Stimulated activated CD8-positive, alpha-beta memory T cell treated with anti-CD3 and anti-CD28 coated beads, Interleukin-2, amount 100 ng/mL, for 1 hour (primary cell): ENCODE measurements at regions not wholly inside any gene's neighbourhood (a gene's known extent, or its start where the extent isn't known, plus 50 kb on each side); places are given as distances from the start of the nearest gene placed in this dataset.
"Not testable (repeated sequence)": the region's sequence is repeated elsewhere in the genome, so short reads cannot be mapped to it uniquely, and the experiment has no call there.

Source experiments
- DNase-seq, 2 donors: peaks; one replicate each; pipeline ENCODE4 v3.0.0-alpha.2; 2020; ENCODE audit warnings: low read depth in 2 of 2

GRCh38 chrX:42832764-42833549 is 55.0 kb upstream of the PPP1R2C start:
- no peak for DNase-seq

DNA sequence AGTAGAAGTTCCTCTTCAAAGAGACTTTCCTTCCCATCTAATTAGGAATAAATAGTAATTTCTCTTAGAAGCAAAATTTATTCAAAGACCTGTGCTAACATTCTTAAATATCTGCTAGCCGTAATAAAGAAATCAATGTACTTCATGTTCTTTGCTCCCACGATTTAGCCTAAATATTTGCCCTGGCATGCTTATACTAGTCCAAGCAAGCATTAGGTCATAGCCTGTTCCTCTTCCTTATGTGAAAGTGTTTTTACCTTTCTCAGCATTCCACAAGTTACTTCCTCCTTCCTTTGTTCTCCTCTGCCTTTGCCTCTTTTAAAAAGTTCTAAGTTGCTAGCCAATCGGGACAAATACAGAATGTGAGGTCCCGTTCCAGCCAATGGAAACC is 55.6 kb upstream of the PPP1R2C start:
- not testable (repeated sequence) for DNase-seq

DNA sequence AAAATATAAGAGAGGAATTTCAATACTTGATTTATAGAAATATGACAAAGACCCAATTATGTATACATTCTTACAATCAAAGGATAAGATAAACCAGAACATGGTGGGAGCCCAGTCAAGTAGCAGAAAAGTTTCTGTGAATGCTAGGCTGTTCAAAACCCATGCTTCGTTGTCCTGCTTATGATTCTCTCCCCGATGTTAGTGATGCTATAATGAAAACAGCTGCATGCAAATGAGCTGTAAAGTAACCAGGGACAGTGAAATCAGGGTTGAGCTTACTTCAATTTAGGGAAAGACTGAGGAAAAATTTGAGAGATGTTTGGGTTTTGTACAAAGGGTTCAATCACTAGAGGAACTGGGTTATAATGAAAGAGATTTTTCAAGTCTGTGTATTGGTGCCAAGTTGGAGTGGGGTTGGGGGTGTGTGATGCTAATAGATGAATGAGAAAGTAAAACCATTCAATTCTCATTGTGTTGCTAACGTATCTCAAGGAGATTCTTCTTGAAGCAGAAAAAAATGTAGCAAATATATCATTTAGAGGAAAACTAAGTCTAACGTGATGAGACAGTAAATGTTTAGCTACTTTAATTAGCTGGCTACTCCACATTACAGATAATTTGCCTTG is 59.3 kb upstream of the PPP1R2C start:
- DNase-seq = no peak

DNA sequence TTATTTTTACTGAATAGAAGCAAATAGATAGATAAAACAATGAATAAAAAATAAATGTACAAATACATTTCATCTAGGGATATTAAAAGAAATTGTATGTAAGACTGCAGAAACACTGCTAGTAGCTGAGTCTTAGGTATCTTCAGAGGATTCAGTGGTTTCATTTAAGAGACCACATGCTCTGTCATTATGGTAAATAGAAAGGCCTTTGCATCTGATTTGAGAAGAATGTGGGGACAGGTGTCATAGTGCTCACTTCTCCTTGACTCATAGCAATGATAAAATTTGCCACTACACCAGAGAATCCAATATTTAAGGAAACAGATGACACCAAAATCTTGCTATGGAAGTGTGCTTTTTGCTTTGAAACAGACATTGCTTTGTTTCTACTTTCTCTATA is 59.8 kb upstream of the PPP1R2C start:
- no peak for DNase-seq

DNA sequence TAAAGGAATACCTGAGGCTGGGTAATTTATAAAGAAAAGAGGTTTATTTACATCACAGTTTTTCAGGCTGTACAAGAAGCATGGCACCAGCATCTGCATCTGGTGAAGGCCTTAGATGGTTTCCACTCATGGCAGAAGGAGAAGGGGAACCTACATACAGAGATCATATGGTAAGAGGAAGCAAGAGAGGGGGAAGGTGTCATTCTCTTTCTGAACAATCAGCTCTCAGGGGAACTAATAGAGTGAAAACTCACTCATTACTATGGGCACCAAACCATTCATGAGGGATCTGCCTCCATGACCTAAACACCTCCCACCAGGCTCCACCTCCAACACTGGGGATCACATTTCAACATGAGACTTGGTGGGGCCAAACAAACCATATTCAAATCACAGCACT is 61.7 kb upstream of the PPP1R2C start:
- DNase-seq = no peak

GRCh38 chrX:42846741-42847140 is 68.8 kb upstream of the PPP1R2C start:
- no peak for DNase-seq

GRCh38 chrX:42855259-42855658 is 77.3 kb upstream of the PPP1R2C start:
- DNase-seq = no peak

DNA sequence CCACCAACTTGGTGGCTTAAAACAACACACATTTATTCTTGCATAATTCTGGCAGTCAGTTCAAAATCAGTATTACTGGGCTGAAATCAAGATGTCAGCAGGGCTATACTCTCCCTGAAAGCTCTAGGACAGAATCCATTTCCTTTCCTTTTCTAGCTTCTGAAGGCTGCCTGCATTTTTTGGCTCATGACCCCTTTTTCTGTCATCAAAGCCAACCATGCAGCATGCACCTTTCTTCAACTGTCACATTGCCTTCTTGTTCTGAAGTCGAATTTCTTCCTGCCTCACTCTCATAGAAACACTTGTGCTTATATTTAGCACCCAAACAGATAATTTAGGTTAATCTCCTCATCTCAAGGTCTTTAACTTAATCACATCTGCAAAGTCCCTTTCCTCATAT is 79.8 kb upstream of the PPP1R2C start:
- no peak for DNase-seq

GRCh38 chrX:42869011-42869410 is 91.0 kb upstream of the PPP1R2C start:
- DNase-seq = no peak

DNA sequence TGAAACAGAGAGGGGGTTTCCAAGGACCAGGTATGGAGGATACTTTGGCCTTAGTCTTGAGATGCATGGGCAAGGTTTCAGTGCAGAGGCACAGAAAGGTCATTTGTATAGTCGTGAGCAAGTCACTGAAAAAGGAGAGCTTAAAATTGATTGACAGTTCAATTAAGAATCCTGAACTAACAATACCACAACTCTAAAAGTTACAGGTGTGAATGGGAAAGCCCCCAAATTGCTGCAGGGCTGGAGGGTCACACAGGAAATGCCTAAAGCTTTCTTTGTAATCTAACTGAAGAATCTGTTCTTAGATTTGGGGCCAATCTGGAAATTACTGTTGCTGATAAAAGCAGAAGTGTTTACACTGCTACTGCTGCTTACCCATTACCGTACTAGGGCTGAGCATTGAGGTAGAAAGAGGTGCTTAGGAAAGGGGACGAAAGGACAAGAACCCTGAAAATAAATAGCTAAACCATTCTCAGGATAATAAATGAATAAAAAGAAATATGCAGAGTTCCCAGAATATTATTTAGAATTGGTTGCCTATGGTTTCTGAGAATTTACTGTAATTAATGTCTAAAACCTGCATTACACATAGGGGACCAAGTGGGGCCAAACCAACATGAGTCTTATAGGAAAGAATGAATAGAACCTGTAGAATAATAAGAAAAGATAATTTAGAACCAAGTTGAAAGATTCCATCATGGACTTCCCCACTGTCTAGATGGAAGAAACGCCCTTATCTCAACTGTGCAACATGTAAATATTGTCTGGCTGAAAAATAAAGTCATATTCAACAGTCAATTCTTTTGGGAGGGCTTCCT is 91.9 kb upstream of the PPP1R2C start:
- no peak for DNase-seq

GRCh38 chrX:42886519-42886918 is 108.6 kb upstream of the PPP1R2C start:
- DNase-seq = no peak

DNA sequence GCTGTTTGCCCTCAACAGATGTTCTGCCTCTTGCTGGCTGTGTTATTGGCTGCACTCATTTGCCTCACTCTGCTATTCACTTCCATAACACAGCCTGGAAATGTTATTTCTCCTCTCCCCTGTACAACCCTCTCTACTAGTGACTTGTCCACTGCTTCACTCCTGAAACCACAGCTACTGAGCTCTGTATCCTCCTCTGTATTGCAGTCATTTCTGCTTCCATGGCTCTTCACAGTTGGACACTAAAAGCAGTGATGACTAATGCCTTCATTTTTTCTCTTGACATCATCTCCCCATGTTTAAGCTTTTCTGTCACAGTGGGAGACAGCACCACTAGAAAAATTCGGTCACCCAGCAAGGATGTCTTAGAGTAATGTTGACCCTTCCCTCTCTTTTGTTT is 123.0 kb upstream of the PPP1R2C start:
- DNase-seq = no peak

DNA sequence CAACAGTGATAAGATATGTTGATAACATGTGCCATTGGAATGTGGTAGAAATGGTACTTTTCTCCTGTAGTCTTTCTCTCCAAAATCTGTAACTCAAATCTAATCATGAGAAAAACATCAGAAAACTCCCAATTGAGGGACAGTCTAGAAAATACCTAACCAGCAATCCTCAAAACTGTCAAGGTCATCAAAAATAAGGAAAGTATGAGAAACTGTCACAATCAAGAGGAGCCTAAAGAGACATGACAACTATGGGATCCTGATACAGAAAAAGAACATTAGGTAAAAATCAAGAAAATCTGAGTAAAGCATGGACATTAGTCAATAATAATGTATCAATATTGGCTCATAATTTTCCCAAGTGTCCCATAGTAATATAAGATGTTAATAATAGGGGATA is 124.5 kb upstream of the PPP1R2C start:
- DNase-seq = no peak

- no peak for DNase-seq
Observed at GRCh38 chrX:42920752-42921151, 142.8 kb upstream of the PPP1R2C start.

DNA sequence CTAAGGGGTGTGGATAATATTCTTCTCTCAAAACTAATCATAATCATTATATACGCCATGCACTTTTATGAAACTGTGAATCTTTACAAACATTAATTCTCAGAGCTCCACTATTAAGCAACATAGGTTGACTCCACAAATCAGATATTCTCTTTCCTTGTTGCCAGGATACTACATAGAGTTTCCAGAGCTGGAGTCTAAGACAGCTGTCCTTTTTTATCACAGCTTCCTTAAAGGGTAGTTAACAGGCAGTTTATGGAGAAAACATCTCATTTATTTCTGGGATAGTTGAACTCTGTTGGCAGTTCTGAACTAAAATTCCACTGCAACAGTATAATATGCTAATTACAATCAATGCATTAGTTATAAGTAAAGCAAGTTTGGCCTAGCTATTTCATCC is 152.1 kb upstream of the PPP1R2C start:
- DNase-seq = no peak

- DNase-seq = no peak
Observed at GRCh38 chrX:42930951-42931350, 153.0 kb upstream of the PPP1R2C start.

GRCh38 chrX:42933187-42933586 is 155.2 kb upstream of the PPP1R2C start:
- no peak for DNase-seq

GRCh38 chrX:42934020-42934726 is 156.2 kb upstream of the PPP1R2C start:
- DNase-seq = no peak

- DNase-seq = no peak
Observed at GRCh38 chrX:42941671-42942070, 163.7 kb upstream of the PPP1R2C start.

GRCh38 chrX:42943051-42943974 is 165.3 kb upstream of the PPP1R2C start:
- DNase-seq = no peak

- no peak for DNase-seq
Observed at GRCh38 chrX:42944381-42944998, 166.5 kb upstream of the PPP1R2C start.
